ENCODE measurements at regions not wholly inside any gene's neighbourhood (a gene's known extent, or its start where the extent isn't known, plus 50 kb on each side); places are given as distances from the start of the nearest gene placed in this dataset.

DNA sequence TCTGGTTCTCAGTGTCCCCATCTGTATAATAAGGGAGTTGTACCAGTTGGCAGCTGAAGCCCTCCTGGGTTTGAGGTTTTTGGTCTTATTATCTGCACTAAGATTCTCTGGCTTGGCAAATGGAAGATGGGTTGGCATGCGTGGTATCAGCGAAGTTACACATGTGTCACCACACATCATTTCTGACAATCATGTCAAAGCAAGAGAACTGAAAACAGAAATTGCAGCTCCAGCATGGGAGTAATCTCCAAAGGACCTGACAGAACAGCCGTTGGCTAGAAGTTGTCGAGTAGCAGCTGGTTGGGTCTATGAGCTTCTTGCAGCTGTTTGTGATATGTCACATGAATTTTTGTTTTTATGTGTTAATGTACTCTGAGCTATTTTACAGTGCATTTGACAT, 317.4 kb downstream of the SLC4A3 start:
- in situ Hi-C loops (cut with HindIII; ENCODE audit: low pct_unique_long_range_greater_than_20kb, low sequenced_read_pairs) = no loop called here
- DNase-seq (ENCODE audit: low read depth in 1 of 2, low spot score in 1 of 2) = no peak
- no peak for TF ChIP-seq JUND (IDR thresholded peaks at IDR 0.05; ENCODE audit: low read depth)

DNA sequence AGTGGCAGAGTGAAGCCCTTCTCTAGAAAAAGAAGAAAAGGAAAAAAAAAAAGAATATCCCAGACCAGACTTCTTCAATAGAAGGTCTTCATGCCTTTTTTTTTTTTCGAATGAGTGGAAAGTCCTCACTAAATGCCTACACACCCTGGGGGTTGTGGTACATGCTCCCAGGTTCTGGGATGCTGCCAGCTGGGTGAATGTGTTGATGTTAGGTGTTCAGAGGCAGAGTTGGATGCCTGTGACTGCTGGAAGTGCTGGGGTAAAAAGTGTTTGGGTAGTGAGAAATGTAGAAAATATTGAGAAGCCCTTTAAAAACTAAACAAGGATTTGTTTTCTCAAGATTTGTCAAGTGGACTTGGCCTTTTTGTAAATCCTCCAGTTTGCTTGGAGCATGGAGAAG, 318.6 kb downstream of the SLC4A3 start:
- no peak for TF ChIP-seq JUND (IDR thresholded peaks at IDR 0.05; ENCODE audit: low read depth)
- DNase-seq (ENCODE audit: low read depth in 1 of 2, low spot score in 1 of 2) = no peak
- in situ Hi-C loops (cut with HindIII; ENCODE audit: low pct_unique_long_range_greater_than_20kb, low sequenced_read_pairs) = no loop called here

DNA sequence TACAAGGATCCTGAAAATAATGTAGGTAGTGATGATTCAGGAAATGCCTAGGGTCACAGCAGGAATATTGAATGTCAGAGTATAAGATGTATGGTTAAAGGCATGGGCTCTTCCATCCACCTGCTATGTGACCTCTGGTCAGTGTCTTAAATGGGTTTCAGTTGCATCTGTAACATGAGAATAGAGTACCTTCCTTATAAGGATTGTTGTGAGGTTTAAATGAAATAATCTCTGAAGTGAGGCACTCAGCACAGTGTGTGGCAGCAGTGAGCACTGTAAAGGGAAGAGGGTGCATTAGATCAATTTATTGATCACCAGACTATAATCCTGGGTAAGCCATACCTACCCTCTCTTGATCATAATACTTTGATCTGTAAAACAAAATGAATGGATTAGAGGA, 319.1 kb downstream of the SLC4A3 start:
- in situ Hi-C loops (cut with HindIII; ENCODE audit: low pct_unique_long_range_greater_than_20kb, low sequenced_read_pairs) = no loop called here
- no peak for DNase-seq (ENCODE audit: low read depth in 1 of 2, low spot score in 1 of 2)
- TF ChIP-seq JUND (IDR thresholded peaks at IDR 0.05; ENCODE audit: low read depth) = no peak

DNA sequence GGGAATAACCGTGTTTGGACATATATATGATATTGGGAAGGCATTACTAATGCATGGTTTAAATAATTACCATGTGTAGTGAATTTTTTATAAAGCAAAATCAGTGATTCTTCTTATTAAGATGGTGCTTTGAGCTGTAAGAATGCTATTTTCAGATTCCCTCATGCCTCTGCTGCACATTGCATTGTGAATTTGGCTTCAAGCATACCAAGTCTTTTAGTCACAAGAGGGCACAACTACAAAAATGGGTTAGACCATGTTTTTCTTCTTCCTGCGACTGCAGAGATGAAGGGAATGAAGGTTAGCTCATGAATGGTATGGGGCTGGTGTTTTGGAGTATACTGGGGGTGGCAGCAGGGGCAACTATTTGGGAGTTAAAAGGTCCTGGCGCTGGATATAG, 320.1 kb downstream of the SLC4A3 start:
- no peak for TF ChIP-seq JUND (IDR thresholded peaks at IDR 0.05; ENCODE audit: low read depth)
- DNase-seq (ENCODE audit: low read depth in 1 of 2, low spot score in 1 of 2) = no peak
- in situ Hi-C loops (cut with HindIII; ENCODE audit: low pct_unique_long_range_greater_than_20kb, low sequenced_read_pairs) = no loop called here

DNA sequence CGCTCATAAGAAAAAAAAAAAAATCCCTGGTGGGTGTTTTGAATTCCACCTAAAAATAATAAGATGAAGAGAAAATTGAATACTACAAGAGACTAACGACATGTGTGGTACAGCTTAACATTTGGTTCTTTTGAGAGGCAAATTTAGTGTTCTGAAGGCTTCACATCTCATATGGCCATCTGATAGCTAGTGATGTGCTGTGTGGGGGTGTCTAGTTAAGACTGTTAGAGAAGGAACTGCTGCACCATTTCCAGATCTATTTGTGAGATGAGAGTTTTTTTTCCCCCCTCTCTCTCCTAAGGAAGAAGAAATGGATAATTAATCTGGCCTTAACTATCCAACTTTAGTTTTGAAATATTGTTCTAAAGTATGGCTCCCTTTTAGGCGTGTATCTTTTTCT, 321.6 kb downstream of the SLC4A3 start:
- in situ Hi-C loops (cut with HindIII; ENCODE audit: low pct_unique_long_range_greater_than_20kb, low sequenced_read_pairs) = no loop called here

DNA sequence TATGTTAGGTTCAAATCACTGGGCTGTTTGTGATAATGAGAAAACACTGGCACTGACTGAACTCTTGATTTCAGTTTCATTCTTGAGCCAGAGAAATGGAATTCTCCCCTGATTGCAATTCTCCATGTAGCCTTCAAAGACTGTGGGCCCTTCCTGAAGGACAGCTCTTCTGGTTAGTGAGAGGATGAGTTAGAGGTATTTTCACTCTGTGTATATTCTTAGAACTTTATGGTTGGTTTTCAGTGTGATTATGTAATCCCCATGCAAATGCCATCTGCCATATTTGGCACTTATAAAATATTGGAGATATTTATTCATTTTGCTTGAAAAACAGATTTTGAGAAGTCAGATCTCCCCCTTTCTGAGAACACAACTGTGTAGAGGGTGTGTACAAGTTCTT, 323.7 kb downstream of the SLC4A3 start:
- no peak for TF ChIP-seq JUND (IDR thresholded peaks at IDR 0.05; ENCODE audit: low read depth)
- in situ Hi-C loops (cut with HindIII; ENCODE audit: low pct_unique_long_range_greater_than_20kb, low sequenced_read_pairs) = no loop called here
- no peak for DNase-seq (ENCODE audit: low read depth in 1 of 2, low spot score in 1 of 2)

More for the DNA sequence above, 321.6 kb downstream of the SLC4A3 start:
- TF ChIP-seq JUND (IDR thresholded peaks at IDR 0.05; ENCODE audit: low read depth) = no peak
- DNase-seq (ENCODE audit: low read depth in 1 of 2, low spot score in 1 of 2) = no peak

DNA sequence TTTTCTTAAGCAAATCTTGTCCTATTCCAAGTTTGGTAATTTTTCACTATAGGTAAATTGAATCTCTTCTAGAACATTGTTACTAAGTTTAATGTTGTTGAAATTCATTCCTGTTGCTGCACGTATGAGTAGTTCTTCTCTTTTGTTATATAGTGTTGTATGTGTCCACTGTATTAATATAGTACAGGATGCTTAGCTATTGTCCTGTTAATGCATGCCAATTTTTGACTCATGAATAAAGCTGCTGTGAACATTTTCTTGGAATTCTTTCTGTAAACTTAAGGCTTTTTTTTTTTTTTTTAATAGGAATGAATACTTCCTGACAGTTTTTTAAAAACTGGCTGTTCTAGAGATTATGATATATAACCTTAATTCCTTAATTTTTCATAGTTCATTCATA, 326.9 kb downstream of the SLC4A3 start:
- in situ Hi-C loops (cut with HindIII; ENCODE audit: low pct_unique_long_range_greater_than_20kb, low sequenced_read_pairs) = no loop called here
- DNase-seq (ENCODE audit: low read depth in 1 of 2, low spot score in 1 of 2) = no peak
- TF ChIP-seq JUND (IDR thresholded peaks at IDR 0.05; ENCODE audit: low read depth) = no peak

DNA sequence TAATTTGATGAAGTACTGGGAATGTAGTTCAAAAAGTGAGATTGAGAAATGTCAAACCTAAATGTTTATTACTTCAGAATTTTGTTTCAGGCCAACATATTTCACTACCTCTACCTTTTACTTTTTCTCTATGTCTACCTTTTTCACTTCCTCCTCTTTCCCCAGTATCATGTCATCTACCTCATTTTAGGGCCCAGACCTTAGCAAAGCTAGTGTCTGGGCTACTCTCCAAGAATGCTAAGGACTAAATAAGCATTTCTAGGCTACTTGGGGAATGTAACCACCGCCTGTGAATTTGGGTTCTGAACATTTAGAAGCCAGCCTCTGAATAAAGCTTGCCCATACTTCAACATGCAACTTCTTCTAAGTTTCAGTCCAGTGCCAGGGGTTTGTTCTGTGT, 330.4 kb downstream of the SLC4A3 start:
- no peak for TF ChIP-seq JUND (IDR thresholded peaks at IDR 0.05; ENCODE audit: low read depth)
- DNase-seq (ENCODE audit: low read depth in 1 of 2, low spot score in 1 of 2) = no peak
- in situ Hi-C loops (cut with HindIII; ENCODE audit: low pct_unique_long_range_greater_than_20kb, low sequenced_read_pairs) = no loop called here

DNA sequence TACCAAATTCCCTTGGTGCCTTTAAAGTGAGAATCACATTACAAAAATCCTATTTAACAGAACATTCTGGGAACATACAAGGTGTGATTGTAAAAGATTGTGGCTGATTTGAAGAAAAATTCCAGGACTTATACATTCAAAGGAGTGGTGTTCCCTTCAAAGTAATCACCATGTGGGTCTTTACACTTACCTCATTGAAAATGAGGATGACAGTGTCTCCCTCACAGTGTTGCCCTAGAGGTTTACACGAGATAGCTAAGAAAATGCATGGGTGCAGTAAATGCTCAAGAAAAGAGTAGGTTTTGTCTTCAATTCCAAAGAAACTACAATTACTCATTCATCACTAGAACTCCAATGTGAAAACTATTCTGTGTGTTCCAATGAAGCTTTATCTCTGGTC, 331.5 kb downstream of the SLC4A3 start:
- DNase-seq (ENCODE audit: low read depth in 1 of 2, low spot score in 1 of 2) = no peak
- no peak for TF ChIP-seq JUND (IDR thresholded peaks at IDR 0.05; ENCODE audit: low read depth)
- in situ Hi-C loops (cut with HindIII; ENCODE audit: low pct_unique_long_range_greater_than_20kb, low sequenced_read_pairs) = no loop called here

DNA sequence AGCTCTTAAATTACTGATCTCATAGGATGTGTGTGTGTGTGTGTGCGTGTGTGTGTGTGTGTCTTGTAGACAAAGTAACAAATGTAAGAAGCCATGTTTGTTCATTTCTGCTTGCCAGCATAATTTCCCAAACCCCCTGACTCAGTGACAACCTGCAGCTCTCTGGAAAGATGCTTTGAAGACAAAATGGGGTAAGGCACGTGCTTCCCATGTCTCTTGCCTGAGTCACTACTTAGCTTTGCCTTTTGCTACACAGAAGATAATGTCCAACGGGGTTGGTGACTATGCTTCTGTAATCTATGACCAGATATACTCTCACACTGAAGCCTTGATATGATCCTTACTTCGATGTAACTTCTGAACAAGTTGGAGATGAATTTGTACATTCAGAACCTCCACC, 332.0 kb downstream of the SLC4A3 start:
- in situ Hi-C loops (cut with HindIII; ENCODE audit: low pct_unique_long_range_greater_than_20kb, low sequenced_read_pairs) = no loop called here
- no peak for TF ChIP-seq JUND (IDR thresholded peaks at IDR 0.05; ENCODE audit: low read depth)
- DNase-seq (ENCODE audit: low read depth in 1 of 2, low spot score in 1 of 2) = no peak

DNA sequence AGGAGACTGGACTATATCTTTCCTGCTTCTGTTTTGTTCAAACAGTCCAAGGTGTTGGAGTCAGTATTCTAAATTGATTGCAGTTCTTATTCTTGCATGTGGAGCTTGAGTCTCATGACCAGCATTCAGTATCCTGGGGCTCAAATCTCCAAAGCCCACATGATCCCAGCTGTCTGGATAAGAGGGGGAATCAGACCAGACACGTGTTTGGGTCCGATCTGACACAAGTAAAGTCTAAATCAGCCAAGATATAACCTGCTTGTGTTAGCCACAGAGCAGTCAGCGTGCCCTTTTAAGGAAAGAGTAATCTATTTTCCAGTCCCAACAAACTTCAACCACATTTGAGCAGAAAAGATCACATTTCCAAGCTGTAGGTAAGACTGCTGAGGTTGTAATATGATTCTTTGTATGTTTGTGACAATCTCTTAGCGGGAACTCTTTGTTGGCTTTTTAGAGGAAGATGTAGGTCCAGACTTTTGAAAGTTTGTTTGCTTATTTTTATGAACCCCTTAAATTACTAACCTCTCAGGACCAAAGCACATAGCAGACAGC, 334.6 kb downstream of the SLC4A3 start:
- no peak for DNase-seq (ENCODE audit: low read depth in 1 of 2, low spot score in 1 of 2)
- no peak for TF ChIP-seq JUND (IDR thresholded peaks at IDR 0.05; ENCODE audit: low read depth)
- in situ Hi-C loops (cut with HindIII; ENCODE audit: low pct_unique_long_range_greater_than_20kb, low sequenced_read_pairs) = no loop called here

DNA sequence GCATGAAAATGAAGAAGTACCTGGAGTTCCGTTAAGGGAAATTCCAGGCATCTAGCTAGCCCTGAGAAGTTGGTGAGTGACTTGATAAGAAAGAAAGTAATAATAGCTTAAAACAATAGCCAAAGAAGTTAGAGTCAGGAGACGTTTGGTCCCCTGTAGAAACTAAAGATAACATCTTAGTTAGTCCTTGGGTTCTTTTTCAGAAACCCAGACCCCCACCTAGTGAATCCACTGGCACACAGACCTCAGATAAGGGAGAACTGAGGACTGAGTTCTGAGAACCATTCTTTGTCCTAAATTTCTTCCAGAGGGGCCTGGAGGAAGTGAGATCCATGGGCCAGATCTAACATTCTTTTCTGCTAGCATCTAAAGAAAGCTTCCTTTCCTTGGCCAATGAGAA, 335.4 kb downstream of the SLC4A3 start:
- TF ChIP-seq JUND (IDR thresholded peaks at IDR 0.05; ENCODE audit: low read depth) = no peak
- in situ Hi-C loops (cut with HindIII; ENCODE audit: low pct_unique_long_range_greater_than_20kb, low sequenced_read_pairs) = no loop called here
- no peak for DNase-seq (ENCODE audit: low read depth in 1 of 2, low spot score in 1 of 2)

DNA sequence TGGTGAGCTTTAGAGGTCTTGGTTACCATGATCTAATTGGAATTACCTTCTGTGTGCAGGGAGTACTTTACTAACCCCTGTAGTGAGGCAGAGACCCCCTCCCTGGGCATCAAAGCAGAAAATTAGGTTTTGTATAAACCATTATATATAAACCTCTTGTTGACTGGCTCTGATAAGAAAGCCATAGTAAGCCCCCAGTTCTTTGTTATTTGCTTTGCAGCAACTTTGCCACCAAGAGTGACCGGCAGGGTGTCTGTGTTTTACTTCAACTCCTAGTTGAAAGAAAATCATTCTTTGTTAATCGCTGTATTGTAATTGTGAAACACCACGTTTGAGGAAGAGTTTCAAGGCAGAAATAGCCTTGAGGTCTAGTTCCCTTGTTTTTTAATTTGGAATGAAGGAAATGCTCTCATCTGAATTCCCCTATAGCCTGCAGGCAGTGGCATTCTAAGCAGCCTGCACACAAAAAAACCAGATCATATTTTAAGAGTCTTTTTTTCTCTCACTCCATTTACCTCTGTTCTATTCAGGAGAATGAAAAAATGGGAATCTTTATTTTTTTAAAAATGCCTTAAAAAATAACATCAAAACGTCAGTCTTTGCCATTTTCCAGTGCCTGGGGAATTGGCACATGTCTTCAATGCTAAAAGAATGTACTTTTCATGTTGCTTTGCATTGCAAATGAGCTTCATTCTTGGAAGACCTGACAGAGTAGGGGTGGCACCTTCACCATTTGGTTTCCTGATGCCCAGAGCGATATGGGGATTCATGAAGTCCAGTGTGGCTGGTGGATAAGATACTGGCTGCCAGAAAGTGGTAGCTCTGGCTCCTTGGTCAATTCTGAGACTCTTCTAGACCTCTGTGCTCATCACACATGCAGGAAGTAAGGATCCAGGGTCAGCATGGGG, 338.1 kb downstream of the SLC4A3 start:
- TF ChIP-seq JUND (IDR thresholded peaks at IDR 0.05; ENCODE audit: low read depth) = no peak
- in situ Hi-C loops (cut with HindIII; ENCODE audit: low pct_unique_long_range_greater_than_20kb, low sequenced_read_pairs) = no loop called here

More for the DNA sequence above, 338.1 kb downstream of the SLC4A3 start:
- peak in 1 of 2 experiments; percentile 18 for DNase-seq (ENCODE audit: low read depth in 1 of 2, low spot score in 1 of 2)

Measured in T47D (cell line).